KMS-11 (cell line): ENCODE measurements at regions not wholly inside any gene's neighbourhood (a gene's known extent, or its start where the extent isn't known, plus 50 kb on each side); places are given as distances from the start of the nearest gene placed in this dataset.

Experiments
- H2AFZ ChIP-seq: fragments of 200-600 bp; sonication (generic); 2 replicates; pipeline ENCODE4 v1.6.1; 2016; ENCODE audit warnings: antibody characterized with exemption, mixed run types, low read depth
- H3K27ac ChIP-seq: fragments of 200-600 bp; sonication (generic); 2 replicates; pipeline ENCODE4 v1.6.1; 2016; ENCODE audit warnings: mild to moderate bottlenecking, mixed run types
- H3K27me3 ChIP-seq: fragments of 200-600 bp; sonication (generic); 2 replicates; pipeline ENCODE4 v1.6.1; 2017; ENCODE audit warnings: mild to moderate bottlenecking, low read depth, mixed run types, moderate library complexity; ENCODE audit not compliant: insufficient read depth
- H3K36me3 ChIP-seq: fragments of 200-600 bp; sonication (generic); 2 replicates; pipeline ENCODE4 v1.6.1; 2017; ENCODE audit warnings: mild to moderate bottlenecking, mixed run types; ENCODE audit not compliant: insufficient read depth
- H3K4me1 ChIP-seq: fragments of 200-600 bp; sonication (generic); 2 replicates; pipeline ENCODE4 v1.6.1; 2016; ENCODE audit warnings: mild to moderate bottlenecking, low read depth, mixed run types; ENCODE audit not compliant: poor library complexity, severe bottlenecking
- H3K4me2 ChIP-seq: fragments of 200-600 bp; sonication (generic); 2 replicates; pipeline ENCODE4 v1.7.0; 2016; ENCODE audit warnings: mild to moderate bottlenecking, mixed run types
- H3K4me3 ChIP-seq: fragments of 200-600 bp; sonication (generic); IDR thresholded peaks from 2 replicates; pipeline ENCODE4 v1.6.1; 2017; ENCODE audit warnings: low read depth, low read length, mixed read lengths; ENCODE audit not compliant: insufficient read depth
- H3K79me2 ChIP-seq: fragments of 200-600 bp; sonication (generic); 2 replicates; pipeline ENCODE4 v1.6.1; 2016; ENCODE audit warnings: low read depth, mixed run types; ENCODE audit not compliant: insufficient read depth
- H3K9ac ChIP-seq: fragments of 200-600 bp; sonication (generic); 2 replicates; pipeline ENCODE4 v1.6.1; 2016; ENCODE audit warnings: mild to moderate bottlenecking, mixed run types
- H4K20me1 ChIP-seq: fragments of 200-600 bp; sonication (generic); 2 replicates; pipeline ENCODE4 v1.6.1; 2016; ENCODE audit warnings: mild to moderate bottlenecking, mixed run types; ENCODE audit not compliant: insufficient read depth
- CTCF ChIP-seq: fragments of 200-600 bp; sonication (generic); conservative IDR thresholded peaks from 2 replicates; pipeline ENCODE4 v1.6.1; 2017; ENCODE audit warnings: low read depth, mild to moderate bottlenecking, antibody characterized with exemption, low read length, moderate library complexity, mixed read lengths

GRCh38 chr10:129027906-129028305, 439.1 kb upstream of the MGMT start:
- Histone ChIP-seq H3K36me3 (no peaks in the 10 kb centered on the region), H3K4me3 (no peak overlapping the region), H3K27me3 (no peaks in the 10 kb centered on the region), H4K20me1 (no peaks in the 10 kb centered on the region), H2AFZ (peak overlapping the region; percentile 15), H3K27ac (peak overlapping the region; percentile 94), H3K9ac (peak overlapping the region; percentile 51; the same call in 1 of the 2 replicates), H3K4me1 (peaks cover 37% of the 10 kb centered on the region), H3K4me2 (peak overlapping the region; percentile 55), H3K79me2 (no peaks in the 10 kb centered on the region)
- TF ChIP-seq CTCF: no peak

GRCh38 chr10:129028451-129028850, 438.6 kb upstream of the MGMT start:
- Histone ChIP-seq H3K4me2 (peak overlapping the region; percentile 55), H4K20me1 (no peaks in the 10 kb centered on the region), H3K36me3 (no peaks in the 10 kb centered on the region), H3K4me1 (peaks cover 37% of the 10 kb centered on the region), H3K9ac (peak overlapping the region; percentile 51; the same call in 1 of the 2 replicates), H3K4me3 (no peak overlapping the region), H3K27ac (peak overlapping the region; percentile 94), H3K27me3 (no peaks in the 10 kb centered on the region), H3K79me2 (no peaks in the 10 kb centered on the region), H2AFZ (peak overlapping the region; percentile 15)
- no peak for TF ChIP-seq CTCF

- H3K27ac ChIP-seq: peak overlapping the region; percentile 94
- H3K4me3 ChIP-seq: no peak overlapping the region
- H3K9ac ChIP-seq: peak overlapping the region; percentile 20; the same call in 1 of the 2 replicates
- peak overlapping the region; percentile 15; the same call in 1 of the 2 replicates for H2AFZ ChIP-seq
- no peaks in the 10 kb centered on the region for H3K27me3 ChIP-seq
- no peaks in the 10 kb centered on the region for H4K20me1 ChIP-seq
- peaks cover 37% of the 10 kb centered on the region for H3K4me1 ChIP-seq
- H3K4me2 ChIP-seq: peak overlapping the region; percentile 55
- H3K36me3 ChIP-seq: no peaks in the 10 kb centered on the region
- H3K79me2 ChIP-seq: no peaks in the 10 kb centered on the region
- no peak for TF ChIP-seq CTCF
Measured at GRCh38 chr10:129029051-129029450, 438.0 kb upstream of the MGMT start.

- no peak overlapping the region for H3K9ac ChIP-seq
- H2AFZ ChIP-seq: no peak overlapping the region
- no peak overlapping the region for H3K4me3 ChIP-seq
- no peak for TF ChIP-seq CTCF
- H4K20me1 ChIP-seq: no peaks in the 10 kb centered on the region
- no peaks in the 10 kb centered on the region for H3K36me3 ChIP-seq
- no peak overlapping the region for H3K27ac ChIP-seq
- H3K4me2 ChIP-seq: peak overlapping the region; percentile 55; the same call in 1 of the 2 replicates
- H3K4me1 ChIP-seq: peaks cover 37% of the 10 kb centered on the region
- H3K27me3 ChIP-seq: no peaks in the 10 kb centered on the region
- no peaks in the 10 kb centered on the region for H3K79me2 ChIP-seq
Measured at GRCh38 chr10:129029851-129030602, 437.0 kb upstream of the MGMT start.
